ENCODE measurements at regions not wholly inside any gene's neighbourhood (a gene's known extent, or its start where the extent isn't known, plus 50 kb on each side); places are given as distances from the start of the nearest gene placed in this dataset.

- Histone ChIP-seq H3K27ac (no peak overlapping the region), H3K4me1 (no peaks in the 10 kb centered on the region), H3K27me3 (no peaks in the 10 kb centered on the region), H3K4me3 (no peak overlapping the region), H3K9me3 (no peaks in the 10 kb centered on the region), H3K36me3 (no peaks in the 10 kb centered on the region)
- ATAC-seq (no peak), DNase-seq (no peak)
- intact Hi-C loops (cut with DNase I) = no loop called here
- TF ChIP-seq CTCF (IDR thresholded peaks at IDR 0.05) = no peak
These were observed 330.3 kb upstream of the GOLIM4 start for GRCh38 chr3:168425936-168426595.

GRCh38 chr3:168424059-168424734, 328.5 kb upstream of the GOLIM4 start:
- no peaks in the 10 kb centered on the region for H3K9me3 ChIP-seq
- H3K4me1 ChIP-seq = no peaks in the 10 kb centered on the region
- H3K4me3 ChIP-seq = no peak overlapping the region
- H3K27me3 ChIP-seq = no peaks in the 10 kb centered on the region
- TF ChIP-seq CTCF (IDR thresholded peaks at IDR 0.05) = no peak
- no peak overlapping the region for H3K27ac ChIP-seq
- intact Hi-C loops (cut with DNase I) = no loop called here
- DNase-seq (no peak), ATAC-seq (no peak)
- H3K36me3 ChIP-seq = no peaks in the 10 kb centered on the region

- no peak for DNase-seq
- no peak overlapping the region for H3K4me3 ChIP-seq
- H3K36me3 ChIP-seq = no peaks in the 10 kb centered on the region
- H3K9me3 ChIP-seq = no peaks in the 10 kb centered on the region
- H3K4me1 ChIP-seq = no peaks in the 10 kb centered on the region
- intact Hi-C loops (cut with DNase I) = no loop called here
- no peaks in the 10 kb centered on the region for H3K27me3 ChIP-seq
- no peak for TF ChIP-seq CTCF (IDR thresholded peaks at IDR 0.05)
- no peak overlapping the region for H3K27ac ChIP-seq
- no peak for ATAC-seq
These were observed 327.1 kb upstream of the GOLIM4 start for GRCh38 chr3:168422843-168423242.

GRCh38 chr3:168419091-168419490, 323.4 kb upstream of the GOLIM4 start:
- Histone ChIP-seq H3K27ac (no peak overlapping the region), H3K4me3 (no peak overlapping the region), H3K27me3 (no peaks in the 10 kb centered on the region), H3K9me3 (no peaks in the 10 kb centered on the region), H3K4me1 (no peaks in the 10 kb centered on the region), H3K36me3 (no peaks in the 10 kb centered on the region)
- intact Hi-C loops (cut with DNase I) = no loop called here
- no peak for TF ChIP-seq CTCF (IDR thresholded peaks at IDR 0.05)
- DNase-seq = no peak
- ATAC-seq = no peak

GRCh38 chr3:168417016-168417415, 321.3 kb upstream of the GOLIM4 start:
- Histone ChIP-seq H3K4me1 (no peaks in the 10 kb centered on the region), H3K9me3 (no peaks in the 10 kb centered on the region), H3K36me3 (no peaks in the 10 kb centered on the region), H3K27ac (no peak overlapping the region), H3K27me3 (no peaks in the 10 kb centered on the region), H3K4me3 (no peak overlapping the region)
- ATAC-seq (peak; percentile 75), DNase-seq (peak in 2 of 4 donors; percentile 44 to 77)
- TF ChIP-seq CTCF (IDR thresholded peaks at IDR 0.05) = no peak
- intact Hi-C loops (cut with DNase I) = no loop called here

All from left lung (tissue), 4 donors.